ENCODE measurements at regions not wholly inside any gene's neighbourhood (a gene's known extent, or its start where the extent isn't known, plus 50 kb on each side); places are given as distances from the start of the nearest gene placed in this dataset.

- TF ChIP-seq E4F1 (CRISPR knock-in tag; IDR thresholded peaks at IDR 0.05; ENCODE audit: borderline replicate concordance) (no peak), ZNF263 (CRISPR knock-in tag; IDR thresholded peaks at IDR 0.05; ENCODE audit: borderline replicate concordance) (no peak), POLR2AphosphoS5 (IDR thresholded peaks at IDR 0.05; ENCODE audit: control insufficient read depth, insufficient read depth, low read depth, low read length) (no peak), XRCC4 (IDR thresholded peaks at IDR 0.05; ENCODE audit: extremely low read depth, insufficient read depth, insufficient read length) (no peak)
These were observed 223.0 kb downstream of the TACR3 start (continued) for GRCh38 chr4:103496800-103497199.

- H3K27me3 ChIP-seq (ENCODE audit: control insufficient read depth in 2 of 2, insufficient read depth in 2 of 2, low read length in 2 of 2), result no peaks in the 10 kb centered on the region
- H3K36me3 ChIP-seq (ENCODE audit: control insufficient read depth, insufficient read depth, low read length), result no peaks in the 10 kb centered on the region
- in situ Hi-C loops (cut with MboI), result no loop called here
- ChIA-PET POLR2A (no interaction called here), CTCF (ENCODE audit: low intra/inter-chr PET ratio) (no interaction called here)
- H2AFZ ChIP-seq (ENCODE audit: low read depth, low read length), result no peak overlapping the region
- H3K27ac ChIP-seq (ENCODE audit: extremely low read depth, low read depth, low read length), result no peak overlapping the region
- FAIRE-seq, result no peak
- 0% methylated on average over 4 of the region's 4 CpGs for WGBS (ENCODE audit: insufficient coverage, low coverage, missing lambda C conversion rate)
- H3K9me3 ChIP-seq (replicated peaks; ENCODE audit: control insufficient read depth, insufficient read depth, low read depth, low read length), result no peaks in the 10 kb centered on the region
- no peaks in the 10 kb centered on the region for H3K9me1 ChIP-seq (ENCODE audit: control insufficient read depth, insufficient read depth, low read length)
- no peak for ATAC-seq
- no peak overlapping the region for H3K9ac ChIP-seq (ENCODE audit: insufficient read depth in 1 of 2, low read depth in 2 of 2, low read length in 2 of 2)
- H3K79me2 ChIP-seq (ENCODE audit: control insufficient read depth, insufficient read depth, low read length), result no peaks in the 10 kb centered on the region
- BruUV-seq (replicated peaks), result no TSS peak
- no peak overlapping the region for H3K4me2 ChIP-seq (ENCODE audit: insufficient read depth, low read length)
- DNase-seq (ENCODE audit: extremely low read depth in 1 of 4, low spot score in 3 of 4), result no peak
- intact Hi-C loops (cut with micrococcal nuclease), result no loop called here
- no peaks in the 10 kb centered on the region for H4K20me1 ChIP-seq (replicated peaks; ENCODE audit: control insufficient read depth, insufficient read depth, low read length)
- H3K4me3 ChIP-seq, result no peak overlapping the region
- H3K4me1 ChIP-seq (replicated peaks in 1 of 2; ENCODE audit: control insufficient read depth in 2 of 2, insufficient read depth in 2 of 2, low read length in 2 of 2), result no peaks in the 10 kb centered on the region
- TF ChIP-seq CCNT2 (IDR thresholded peaks at IDR 0.05; ENCODE audit: borderline replicate concordance, extremely low read depth, insufficient read length, low read depth, low read length) (no peak), GATAD2A (IDR thresholded peaks at IDR 0.05) (no peak), MTF1 (CRISPR knock-in tag; IDR thresholded peaks at IDR 0.05; ENCODE audit: borderline replicate concordance) (no peak), ZNF280B (CRISPR knock-in tag; IDR thresholded peaks at IDR 0.05) (no peak), HEY1 (CRISPR knock-in tag; IDR thresholded peaks at IDR 0.05; ENCODE audit: borderline replicate concordance) (no peak), KLF16 (IDR thresholded peaks at IDR 0.05) (no peak), MITF (IDR thresholded peaks at IDR 0.05) (no peak), SAP30 (IDR thresholded peaks at IDR 0.05; ENCODE audit: borderline replicate concordance, insufficient read depth, low read depth, low read length, poor library complexity, severe bottlenecking) (no peak), GATA2 (CRISPR knock-in tag; IDR thresholded peaks at IDR 0.05) (no peak)
These were observed 226.2 kb downstream of the TACR3 start for GRCh38 chr4:103493450-103494159.

Data from K562 (cell line).